Stromal cell of bone marrow (primary cell): ENCODE measurements at regions not wholly inside any gene's neighbourhood (a gene's known extent, or its start where the extent isn't known, plus 50 kb on each side); places are given as distances from the start of the nearest gene placed in this dataset.

ENCODE experiments used
- DNase-seq: peaks from one replicate; pipeline ENCODE4 v3.0.0-alpha.2; 2012; ENCODE audit warnings: low read depth

- no peak for DNase-seq
These were observed 57.0 kb upstream of the DIO3 start for GRCh38 chr14:101504096-101504948.

DNA sequence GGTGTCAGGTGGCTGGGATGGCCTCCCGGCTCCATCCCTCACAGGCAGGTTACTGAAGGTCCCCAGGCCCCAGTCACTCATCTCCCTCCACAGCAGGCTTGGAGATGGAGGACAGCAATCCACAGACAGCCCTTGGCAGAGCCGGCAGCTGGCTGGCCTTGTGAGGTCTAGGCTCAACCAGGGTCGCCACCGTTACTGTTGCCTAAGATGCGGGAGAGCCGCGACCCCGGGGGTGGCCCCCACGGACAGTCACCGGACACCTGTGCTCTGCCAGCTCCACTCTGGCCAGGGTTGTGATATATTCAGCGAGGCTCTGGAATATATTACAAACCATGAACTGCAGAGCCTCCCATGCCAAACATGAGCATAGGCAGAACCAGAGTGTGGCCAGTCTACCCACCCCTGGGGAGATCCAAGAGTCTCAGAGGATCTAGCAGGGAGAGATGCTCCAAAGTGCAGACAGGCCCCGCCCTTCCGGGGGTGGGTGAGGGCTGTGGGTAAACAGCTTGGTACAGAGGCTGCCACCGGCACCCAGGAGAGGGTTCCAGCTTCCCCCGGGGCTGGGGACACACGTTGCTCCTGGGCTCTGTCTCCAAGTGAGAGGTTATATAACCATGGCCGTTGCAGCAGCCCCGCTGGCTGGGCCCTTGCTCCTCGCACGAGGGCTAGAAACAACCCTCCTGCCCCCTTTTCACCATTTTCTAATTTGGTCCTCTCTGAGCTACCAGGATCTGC, 55.9 kb upstream of the DIO3 start:
- DNase-seq = no peak

- no peak for DNase-seq
These were observed 54.9 kb upstream of the DIO3 start for GRCh38 chr14:101506211-101506925.

DNA sequence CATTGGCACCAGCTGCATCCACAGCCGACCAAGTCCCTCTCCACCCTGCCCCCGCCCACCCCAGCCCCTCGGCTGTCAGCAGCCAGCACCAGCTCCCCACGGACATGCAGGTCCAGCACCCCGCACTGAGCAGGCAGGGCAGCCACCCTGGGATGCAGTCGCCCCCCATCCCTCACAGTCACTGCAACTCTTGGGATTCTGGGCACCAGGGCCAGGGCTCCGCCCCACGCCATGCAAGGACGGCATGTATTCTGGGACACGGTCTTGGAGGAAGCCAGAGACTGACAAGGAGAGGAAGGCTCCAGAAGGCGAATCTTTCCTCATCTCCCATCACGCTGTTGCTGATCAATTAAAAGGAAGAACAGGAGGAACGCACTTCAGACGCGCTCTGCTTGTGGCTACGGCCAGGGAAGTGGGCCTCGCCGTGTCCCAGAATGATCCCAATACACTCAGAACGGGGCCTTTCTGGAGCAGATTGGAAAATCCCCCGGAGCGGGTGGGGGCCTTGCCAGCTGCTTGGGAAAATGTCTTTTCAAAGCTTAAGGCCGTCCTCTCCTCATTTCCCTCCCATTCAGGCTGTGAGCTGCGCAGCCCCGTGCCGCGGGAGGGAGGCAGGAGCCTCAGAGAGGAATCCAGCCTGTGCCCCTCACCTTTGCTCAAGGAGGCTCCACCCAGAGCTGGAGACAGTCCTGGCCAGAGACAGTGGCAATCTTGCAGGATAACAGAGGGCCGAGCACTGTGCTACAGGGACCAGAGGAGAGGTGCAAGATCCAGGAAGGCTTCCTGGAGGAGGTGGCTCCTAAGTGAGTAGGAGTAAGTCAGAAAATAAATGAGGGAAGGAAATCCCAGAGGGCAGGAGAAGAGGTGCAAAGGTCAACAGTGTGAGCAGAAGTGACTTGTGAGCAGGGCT, 54.1 kb upstream of the DIO3 start:
- DNase-seq = no peak

DNA sequence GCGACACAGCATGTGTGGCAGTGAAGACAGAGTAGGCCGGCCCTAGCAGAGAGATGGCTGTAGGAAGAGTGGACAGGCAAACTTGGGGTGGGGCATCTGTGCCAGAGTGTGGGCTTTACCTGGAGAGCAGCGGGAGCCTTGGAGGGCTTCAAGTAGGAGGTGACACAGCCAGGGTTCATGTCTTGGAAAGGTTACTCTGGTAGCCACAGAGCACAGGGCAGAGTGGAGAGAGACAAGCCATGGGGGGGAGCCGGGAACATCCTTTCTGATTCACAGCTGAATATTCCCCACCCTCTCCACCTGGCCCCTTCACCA, 53.5 kb upstream of the DIO3 start:
- no peak for DNase-seq

- DNase-seq = no peak
These were observed 52.9 kb upstream of the DIO3 start for GRCh38 chr14:101508196-101508947.

- no peak for DNase-seq
These were observed 52.2 kb upstream of the DIO3 start for GRCh38 chr14:101508948-101509729.

- DNase-seq = no peak
These were observed 51.4 kb upstream of the DIO3 start for GRCh38 chr14:101509730-101510371.

DNA sequence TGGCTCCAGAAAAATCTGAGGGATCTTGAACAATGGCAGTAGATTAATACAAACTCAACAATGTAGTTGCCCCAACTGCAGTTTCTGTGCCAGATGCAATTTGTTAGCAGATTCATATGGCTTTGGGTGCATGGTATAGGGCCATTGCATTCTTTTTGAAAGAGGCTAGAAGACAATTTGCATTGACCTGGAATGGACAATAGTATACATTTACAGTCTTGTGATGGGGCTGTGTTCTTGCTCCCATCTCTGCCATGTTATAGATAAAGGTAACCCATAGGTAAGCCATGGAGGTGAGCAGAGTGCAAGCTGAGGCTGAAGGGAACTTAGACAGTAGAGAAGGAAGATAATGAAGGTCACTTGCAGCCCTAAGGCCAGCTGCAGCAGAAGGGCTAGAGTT, 50.1 kb upstream of the DIO3 start:
- DNase-seq = no peak
